CD4-positive, alpha-beta T cell treated with Interleukin-4 for 4 hours (primary cell): ENCODE measurements at regions not wholly inside any gene's neighbourhood (a gene's known extent, or its start where the extent isn't known, plus 50 kb on each side); places are given as distances from the start of the nearest gene placed in this dataset.

Source experiments
- DNase-seq: peaks from one replicate; pipeline ENCODE4 v3.0.0-alpha.2; 2020

- DNase-seq, result no peak
Measured at GRCh38 chr22:22036588-22036987, 54.0 kb upstream of the TOP3B start.

DNA sequence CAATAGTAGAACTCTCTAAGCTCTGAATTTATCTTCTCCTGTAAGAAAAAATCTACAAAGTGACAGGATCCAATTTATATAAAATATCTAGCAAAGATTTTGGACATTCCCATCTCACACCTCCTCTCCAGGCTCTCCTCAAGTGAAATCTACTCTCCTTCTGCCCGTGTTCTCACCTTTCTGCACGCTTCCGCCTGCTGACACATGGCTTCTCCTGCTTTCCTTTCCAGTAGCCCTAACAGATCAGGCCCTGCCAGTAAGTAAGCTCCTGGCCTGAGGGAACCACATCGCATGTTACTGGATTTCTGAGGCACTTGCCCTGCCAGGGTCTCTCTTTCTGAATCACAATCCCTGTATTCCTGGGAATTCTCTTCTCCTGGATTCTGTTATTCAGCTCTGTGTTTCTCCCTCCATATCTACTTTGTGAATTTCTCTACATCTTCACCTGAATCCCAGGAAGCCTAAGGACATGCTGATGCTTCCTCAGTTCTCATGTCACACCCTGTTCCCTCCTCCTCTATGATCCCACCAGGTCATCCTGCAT is 53.3 kb upstream of the TOP3B start:
- no peak for DNase-seq

DNA sequence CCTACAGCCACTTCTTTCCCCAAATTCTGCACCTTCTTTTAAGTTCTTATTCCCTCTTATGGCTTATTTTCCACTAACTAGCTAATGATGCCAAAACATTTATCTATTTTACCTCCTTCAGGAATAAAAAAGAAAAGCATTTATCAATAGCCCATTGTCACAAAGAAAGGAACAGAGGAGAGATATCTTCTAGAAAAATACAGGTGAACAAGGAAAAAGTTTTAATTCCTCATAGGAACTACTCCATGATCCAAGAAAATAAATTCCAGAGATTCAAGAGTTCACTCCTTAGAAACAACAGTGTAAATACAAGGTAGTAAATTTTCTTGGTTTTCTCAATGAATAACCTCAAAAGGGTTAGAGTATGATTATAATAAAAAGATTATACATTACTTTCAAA is 52.6 kb upstream of the TOP3B start:
- DNase-seq, result no peak

DNA sequence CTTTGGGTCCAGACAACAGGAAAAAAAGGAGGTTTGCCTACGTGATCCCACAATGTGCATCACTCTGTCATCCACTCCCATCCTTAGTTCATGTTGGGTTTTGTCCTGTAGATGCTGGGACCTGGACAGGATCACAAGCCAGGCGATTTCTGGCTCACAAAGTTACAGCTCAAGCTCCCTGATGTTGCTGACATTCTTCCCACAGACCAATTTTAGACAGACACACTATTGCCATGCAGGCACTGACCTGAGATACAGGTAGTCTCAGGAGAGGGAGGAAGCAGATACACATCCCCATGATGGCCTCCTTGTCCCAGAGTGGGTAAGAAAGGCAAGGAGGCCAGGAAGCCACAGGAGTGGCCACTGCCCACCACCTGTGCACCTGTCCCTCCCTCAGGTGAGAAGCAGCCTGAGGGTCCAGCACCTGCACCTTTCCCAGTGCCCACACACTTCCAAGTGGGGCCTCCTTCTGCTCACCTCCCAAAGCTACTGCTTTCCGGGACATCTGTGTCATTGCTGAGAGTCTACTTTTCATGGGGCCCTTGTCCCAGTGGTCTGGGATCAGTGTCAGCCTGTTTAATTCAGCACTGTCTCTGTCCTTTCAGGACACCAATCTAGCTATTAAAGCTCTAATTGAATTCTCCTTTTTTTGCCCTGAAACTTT is 52.0 kb upstream of the TOP3B start:
- DNase-seq, result no peak

DNA sequence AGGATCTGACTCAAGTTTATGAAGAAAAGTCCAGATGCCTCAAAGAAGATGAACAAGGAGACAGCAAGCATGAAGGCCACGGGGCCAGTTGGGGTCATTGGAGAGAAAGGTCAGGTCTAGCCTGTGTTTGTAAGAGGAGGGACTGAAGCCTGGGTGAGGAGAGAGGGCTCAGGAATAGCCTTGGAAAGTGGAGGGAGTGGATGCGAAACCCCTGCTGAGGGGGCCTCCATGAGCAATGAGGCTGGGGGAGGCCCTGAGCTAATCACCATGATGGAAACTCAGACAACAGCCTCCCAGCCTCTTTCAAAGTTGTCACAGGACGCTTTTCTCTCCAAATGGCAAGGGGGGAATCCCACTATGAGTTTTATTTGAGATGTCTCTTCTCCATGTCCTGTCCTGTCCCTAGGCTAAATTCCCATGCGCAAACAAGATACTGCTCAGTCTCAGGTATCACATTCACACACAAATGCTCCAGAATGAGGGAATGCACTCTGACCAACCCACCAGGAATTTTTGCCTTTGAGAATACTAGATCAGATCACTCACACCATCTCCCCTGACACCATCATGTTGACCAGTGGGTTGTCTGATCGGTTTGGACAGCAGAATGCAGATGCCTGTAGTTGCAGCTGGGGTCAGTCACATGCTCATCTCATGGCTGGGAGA is 51.3 kb upstream of the TOP3B start:
- DNase-seq, result no peak

GRCh38 chr22:22032906-22033802 is 50.6 kb upstream of the TOP3B start:
- DNase-seq, result no peak

GRCh38 chr22:22032099-22032905 is 49.7 kb upstream of the TOP3B start:
- no peak for DNase-seq
